ENCODE measurements at regions not wholly inside any gene's neighbourhood (a gene's known extent, or its start where the extent isn't known, plus 50 kb on each side); places are given as distances from the start of the nearest gene placed in this dataset.
"Not testable (repeated sequence)": the region's sequence is repeated elsewhere in the genome, so short reads cannot be mapped to it uniquely, and the experiment has no call there.

DNA sequence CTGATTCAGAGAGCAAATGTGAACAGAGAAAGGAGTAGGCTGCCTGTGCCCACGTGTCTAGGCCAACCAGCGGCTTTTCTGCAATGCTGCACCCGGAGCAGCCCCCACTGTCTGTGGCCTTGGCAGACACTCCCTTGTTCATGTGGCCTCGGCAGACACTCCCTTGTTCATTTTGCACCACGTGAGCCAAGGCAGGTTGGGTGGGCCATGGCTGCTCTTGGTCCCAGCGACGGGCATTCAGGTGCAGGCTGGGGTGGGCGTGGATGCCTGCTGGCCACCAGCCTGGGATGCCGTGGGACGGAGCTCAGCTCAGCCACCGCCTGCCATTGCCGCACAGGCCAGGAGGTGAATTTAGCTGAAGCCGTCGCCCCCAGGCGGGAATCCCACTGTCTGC is 159.8 kb downstream of the LAT start:
- H3K4me3 ChIP-seq (ENCODE audit: low read length); H3K36me3 ChIP-seq (ENCODE audit: control insufficient read depth, low read depth, low read length); H3K27me3 ChIP-seq (ENCODE audit: control insufficient read depth, insufficient read depth, low read length); H3K9ac ChIP-seq (ENCODE audit: low read length); H3K9me3 ChIP-seq (ENCODE audit: control insufficient read depth, low read depth, low read length); H3K4me1 ChIP-seq (ENCODE audit: control insufficient read depth, low read depth, low read length); H3K27ac ChIP-seq (ENCODE audit: low read length): not testable (repeated sequence)

DNA sequence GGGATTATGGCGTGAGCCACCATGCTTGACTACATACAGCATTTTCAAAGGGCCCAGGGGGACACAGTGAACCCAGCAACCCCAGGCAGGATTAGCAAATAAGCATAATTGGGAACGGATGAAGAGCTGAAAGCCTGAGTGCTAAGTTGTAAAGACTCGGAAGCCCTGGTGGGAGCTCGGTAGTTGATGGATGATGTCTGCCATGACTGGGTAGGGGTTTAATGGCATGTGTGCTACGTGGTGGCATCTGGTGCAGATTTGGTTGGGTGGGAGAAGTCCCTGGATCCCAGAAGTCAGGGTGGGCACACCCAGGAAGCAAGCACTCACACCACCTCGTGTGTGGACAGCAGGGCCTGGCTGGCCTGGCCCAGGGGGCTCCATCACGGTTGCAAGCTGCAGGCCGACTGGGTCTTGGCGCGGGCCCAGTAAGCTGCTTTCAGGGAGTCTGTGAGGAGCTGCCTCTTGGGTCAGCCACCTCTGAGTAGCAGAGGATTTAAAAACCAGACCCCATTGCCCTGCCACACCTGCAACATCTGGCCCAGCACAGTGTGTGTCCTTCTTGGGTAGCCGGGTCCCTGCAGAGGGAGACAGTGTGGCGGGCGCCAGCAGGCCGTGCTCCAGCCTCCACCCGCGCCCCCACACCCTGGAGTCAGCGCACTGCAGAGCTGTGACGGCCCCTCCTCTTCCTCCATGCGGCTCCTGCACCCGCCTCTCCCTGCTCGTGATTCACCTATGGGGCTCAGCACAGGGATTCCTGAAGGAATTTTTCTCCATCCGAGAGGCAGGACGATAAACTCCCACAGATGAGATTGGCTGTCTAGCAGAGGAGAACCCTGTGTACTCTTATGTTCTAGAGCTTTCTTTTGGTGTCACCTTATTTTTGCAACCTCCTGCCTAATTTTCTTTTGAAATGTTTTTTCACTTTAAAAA is 159.2 kb downstream of the LAT start:
- H3K9me3 ChIP-seq (ENCODE audit: control insufficient read depth, low read depth, low read length); H3K27ac ChIP-seq (ENCODE audit: low read length): not testable (repeated sequence)

DNA sequence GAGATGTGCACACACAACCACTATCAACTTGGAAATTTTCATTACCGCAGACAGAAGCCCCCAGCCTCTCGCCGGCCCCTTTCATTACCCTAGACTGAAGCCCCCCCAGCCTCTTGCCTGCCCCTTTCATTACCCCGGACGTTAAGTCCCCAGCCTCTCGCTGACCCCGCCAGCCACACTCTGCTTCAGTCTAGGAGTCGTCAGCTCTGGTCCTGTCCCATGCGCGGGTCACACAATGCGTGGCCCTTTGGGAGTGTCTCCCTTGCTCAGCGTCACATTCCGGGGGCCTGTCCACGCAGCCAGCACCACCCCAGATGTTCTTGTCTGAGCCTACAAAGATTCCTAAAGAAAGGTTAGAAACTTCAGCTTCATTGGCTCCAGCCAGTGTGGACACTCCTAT is 157.7 kb downstream of the LAT start:
- not testable (repeated sequence) for H3K4me3 ChIP-seq (ENCODE audit: low read length); H3K27me3 ChIP-seq (ENCODE audit: control insufficient read depth, insufficient read depth, low read length); H3K9ac ChIP-seq (ENCODE audit: low read length); H3K36me3 ChIP-seq (ENCODE audit: control insufficient read depth, low read depth, low read length); H3K9me3 ChIP-seq (ENCODE audit: control insufficient read depth, low read depth, low read length); H3K27ac ChIP-seq (ENCODE audit: low read length); H3K4me1 ChIP-seq (ENCODE audit: control insufficient read depth, low read depth, low read length)

More for the DNA sequence above, 159.2 kb downstream of the LAT start:
- not testable (repeated sequence) for H3K4me1 ChIP-seq (ENCODE audit: control insufficient read depth, low read depth, low read length); H3K9ac ChIP-seq (ENCODE audit: low read length); H3K4me3 ChIP-seq (ENCODE audit: low read length); H3K27me3 ChIP-seq (ENCODE audit: control insufficient read depth, insufficient read depth, low read length); H3K36me3 ChIP-seq (ENCODE audit: control insufficient read depth, low read depth, low read length)

DNA sequence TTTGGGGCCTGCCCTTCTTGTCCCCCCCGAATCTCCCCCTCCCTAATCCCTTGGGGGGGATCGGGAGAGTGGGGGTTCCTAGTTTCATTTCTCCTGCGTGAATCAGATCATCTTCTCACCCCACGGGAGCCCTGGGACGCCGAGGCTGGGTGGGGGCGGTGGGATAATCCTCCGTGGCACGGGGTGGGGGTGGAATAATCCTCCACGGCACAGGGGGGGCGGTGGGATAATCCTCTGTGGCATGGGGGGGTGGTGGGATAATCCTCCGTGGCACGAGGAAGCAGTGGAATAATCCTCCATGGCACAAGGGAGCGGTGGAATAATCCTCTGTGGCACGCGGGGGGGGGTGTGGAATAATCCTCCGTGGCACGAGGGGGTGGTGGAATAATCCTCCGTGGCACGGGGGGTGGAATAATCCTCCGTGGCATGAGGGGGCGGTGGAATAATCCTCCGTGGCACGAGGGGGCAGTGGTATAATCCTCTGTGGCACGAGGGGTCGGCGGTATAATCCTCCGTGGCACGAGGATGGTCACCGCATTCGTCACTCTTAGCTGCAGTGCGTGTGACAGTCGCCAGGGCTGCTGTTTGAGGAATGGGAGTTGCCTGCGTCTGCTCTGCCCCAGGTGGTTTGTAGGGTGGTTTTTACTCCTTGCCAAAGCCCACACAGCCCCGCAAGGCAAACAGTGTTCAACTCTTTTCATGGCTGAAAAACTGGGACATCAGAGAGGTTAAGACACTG is 156.9 kb downstream of the LAT start:
- no peaks in the 10 kb centered on the region for H3K4me1 ChIP-seq (ENCODE audit: control insufficient read depth, low read depth, low read length)
- no peak overlapping the region for H3K4me3 ChIP-seq (ENCODE audit: low read length)
- no peaks in the 10 kb centered on the region for H3K27me3 ChIP-seq (ENCODE audit: control insufficient read depth, insufficient read depth, low read length)
- no peak overlapping the region for H3K9ac ChIP-seq (ENCODE audit: low read length)
- H3K36me3 ChIP-seq (ENCODE audit: control insufficient read depth, low read depth, low read length) = no peaks in the 10 kb centered on the region
- no peak overlapping the region for H3K27ac ChIP-seq (ENCODE audit: low read length)
- no peaks in the 10 kb centered on the region for H3K9me3 ChIP-seq (ENCODE audit: control insufficient read depth, low read depth, low read length)

DNA sequence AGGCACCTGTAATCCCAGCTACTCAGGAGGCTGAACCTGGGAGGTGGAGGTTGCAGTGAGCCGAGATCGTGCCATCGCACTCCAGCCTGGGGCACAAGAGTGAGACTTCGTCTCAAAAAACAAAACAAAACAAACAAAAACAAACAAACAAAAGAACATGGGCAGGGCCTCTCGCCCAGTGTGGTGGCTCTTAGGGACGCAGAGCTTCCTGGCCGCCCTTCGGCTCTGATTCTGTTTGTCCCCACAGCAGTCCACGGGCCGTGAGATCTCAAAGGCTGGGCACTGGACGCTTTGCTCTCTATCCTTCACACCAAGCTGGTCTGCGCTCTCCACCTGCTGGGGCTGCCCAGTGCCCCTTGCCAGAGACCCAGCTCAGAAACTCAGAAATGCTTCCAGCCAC is 156.3 kb downstream of the LAT start:
- H3K4me3 ChIP-seq (ENCODE audit: low read length); H3K27ac ChIP-seq (ENCODE audit: low read length); H3K4me1 ChIP-seq (ENCODE audit: control insufficient read depth, low read depth, low read length); H3K27me3 ChIP-seq (ENCODE audit: control insufficient read depth, insufficient read depth, low read length); H3K9ac ChIP-seq (ENCODE audit: low read length); H3K9me3 ChIP-seq (ENCODE audit: control insufficient read depth, low read depth, low read length); H3K36me3 ChIP-seq (ENCODE audit: control insufficient read depth, low read depth, low read length): not testable (repeated sequence)

DNA sequence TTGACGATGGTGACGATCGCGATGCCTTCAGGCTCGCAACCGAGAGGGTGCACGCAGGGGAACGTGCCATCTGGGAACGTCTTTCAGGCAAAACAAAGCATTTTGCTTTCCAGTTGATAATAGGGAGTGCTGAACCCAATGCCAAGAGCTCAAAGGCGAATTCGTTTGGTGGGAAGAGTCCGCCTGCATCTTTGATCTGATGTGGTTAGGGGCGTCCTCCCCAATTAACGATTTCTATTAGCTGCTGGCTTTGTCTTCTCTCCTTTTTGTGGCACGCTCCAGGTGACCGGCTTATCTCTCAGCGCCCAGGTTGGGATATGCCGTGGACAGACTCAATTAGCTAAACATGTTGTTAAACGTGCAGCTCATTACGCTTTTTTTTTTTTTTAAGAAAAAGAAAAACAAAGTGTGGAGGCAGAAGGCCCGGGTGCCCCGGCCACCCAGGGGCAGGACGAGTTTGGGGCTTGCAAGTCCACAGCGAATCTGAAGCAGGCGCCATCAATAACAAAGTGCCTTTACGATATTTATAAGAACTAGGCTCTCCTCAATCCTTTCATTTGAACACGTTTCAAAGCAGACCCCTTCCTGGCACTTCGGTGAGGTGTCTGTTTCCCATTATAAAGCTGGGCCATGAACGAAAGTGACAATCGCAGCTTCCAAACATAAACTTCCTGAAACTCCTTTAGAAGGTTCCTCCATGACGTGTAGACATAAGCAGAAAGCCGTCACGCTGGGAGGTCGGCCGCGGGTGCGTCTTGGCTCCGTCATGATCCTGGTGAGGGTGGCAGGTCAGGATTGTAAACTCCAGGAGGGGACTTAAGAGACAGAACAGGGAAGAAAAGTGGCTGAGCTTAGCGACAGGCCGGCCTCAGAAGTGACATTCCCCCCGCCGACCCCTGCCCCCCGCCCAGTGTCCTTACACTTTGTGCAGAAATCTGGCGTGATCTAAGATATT is 155.3 kb downstream of the LAT start:
- not testable (repeated sequence) for H3K9me3 ChIP-seq (ENCODE audit: control insufficient read depth, low read depth, low read length); H3K4me3 ChIP-seq (ENCODE audit: low read length); H3K27me3 ChIP-seq (ENCODE audit: control insufficient read depth, insufficient read depth, low read length); H3K9ac ChIP-seq (ENCODE audit: low read length); H3K27ac ChIP-seq (ENCODE audit: low read length); H3K4me1 ChIP-seq (ENCODE audit: control insufficient read depth, low read depth, low read length); H3K36me3 ChIP-seq (ENCODE audit: control insufficient read depth, low read depth, low read length)

DNA sequence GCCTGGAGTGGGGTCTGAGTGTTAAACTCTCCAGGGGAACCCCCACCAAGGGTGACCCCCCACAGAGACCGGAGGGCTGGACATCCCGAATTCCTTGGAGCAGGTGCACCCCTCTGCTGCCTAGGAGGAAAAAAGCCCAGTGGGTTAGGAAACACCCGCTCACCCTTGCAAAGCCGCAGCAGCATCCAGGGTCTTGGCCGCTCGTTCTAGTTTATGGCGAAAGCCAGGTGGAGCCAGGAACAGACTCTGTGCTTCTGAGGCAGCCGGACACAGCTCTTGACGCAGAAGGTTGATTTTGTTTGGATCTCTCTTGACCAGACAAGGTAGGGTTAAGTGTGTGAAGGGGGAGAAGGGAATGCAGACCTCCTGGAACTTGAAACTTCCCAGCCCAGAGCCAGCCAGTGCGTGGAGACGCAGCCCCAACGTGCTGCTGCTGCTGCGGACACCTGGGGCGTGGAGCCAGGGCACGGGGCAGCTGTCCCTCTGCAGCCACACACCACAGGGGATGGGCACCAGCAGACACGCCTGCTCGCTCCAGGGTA is 154.5 kb downstream of the LAT start:
- no peaks in the 10 kb centered on the region for H3K9me3 ChIP-seq (ENCODE audit: control insufficient read depth, low read depth, low read length)
- H3K36me3 ChIP-seq (ENCODE audit: control insufficient read depth, low read depth, low read length) = no peaks in the 10 kb centered on the region
- no peak overlapping the region for H3K27ac ChIP-seq (ENCODE audit: low read length)
- no peaks in the 10 kb centered on the region for H3K27me3 ChIP-seq (ENCODE audit: control insufficient read depth, insufficient read depth, low read length)
- no peak overlapping the region for H3K9ac ChIP-seq (ENCODE audit: low read length)
- no peak overlapping the region for H3K4me3 ChIP-seq (ENCODE audit: low read length)
- no peaks in the 10 kb centered on the region for H3K4me1 ChIP-seq (ENCODE audit: control insufficient read depth, low read depth, low read length)

DNA sequence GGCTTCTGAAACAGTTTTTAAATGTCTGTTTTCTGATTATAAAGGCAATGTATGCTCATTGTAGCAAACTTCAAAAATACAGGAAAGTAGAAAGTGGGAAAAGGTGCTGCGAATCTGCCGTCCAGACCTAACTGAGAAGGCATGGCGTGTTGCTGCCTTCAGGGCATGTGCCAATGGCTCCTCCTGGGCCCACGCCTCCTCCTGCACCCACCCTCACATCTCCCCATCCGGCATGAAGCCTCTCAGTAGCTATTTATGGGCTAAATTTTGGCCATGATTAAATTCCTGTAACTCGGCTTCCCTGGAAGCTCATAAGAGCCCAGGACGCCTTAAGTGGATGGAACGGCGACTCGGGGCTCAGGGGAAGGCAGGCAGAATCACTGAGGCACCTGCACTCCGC is 153.8 kb downstream of the LAT start:
- H3K4me3 ChIP-seq (ENCODE audit: low read length); H3K9me3 ChIP-seq (ENCODE audit: control insufficient read depth, low read depth, low read length); H3K9ac ChIP-seq (ENCODE audit: low read length); H3K4me1 ChIP-seq (ENCODE audit: control insufficient read depth, low read depth, low read length); H3K36me3 ChIP-seq (ENCODE audit: control insufficient read depth, low read depth, low read length); H3K27ac ChIP-seq (ENCODE audit: low read length); H3K27me3 ChIP-seq (ENCODE audit: control insufficient read depth, insufficient read depth, low read length): not testable (repeated sequence)

DNA sequence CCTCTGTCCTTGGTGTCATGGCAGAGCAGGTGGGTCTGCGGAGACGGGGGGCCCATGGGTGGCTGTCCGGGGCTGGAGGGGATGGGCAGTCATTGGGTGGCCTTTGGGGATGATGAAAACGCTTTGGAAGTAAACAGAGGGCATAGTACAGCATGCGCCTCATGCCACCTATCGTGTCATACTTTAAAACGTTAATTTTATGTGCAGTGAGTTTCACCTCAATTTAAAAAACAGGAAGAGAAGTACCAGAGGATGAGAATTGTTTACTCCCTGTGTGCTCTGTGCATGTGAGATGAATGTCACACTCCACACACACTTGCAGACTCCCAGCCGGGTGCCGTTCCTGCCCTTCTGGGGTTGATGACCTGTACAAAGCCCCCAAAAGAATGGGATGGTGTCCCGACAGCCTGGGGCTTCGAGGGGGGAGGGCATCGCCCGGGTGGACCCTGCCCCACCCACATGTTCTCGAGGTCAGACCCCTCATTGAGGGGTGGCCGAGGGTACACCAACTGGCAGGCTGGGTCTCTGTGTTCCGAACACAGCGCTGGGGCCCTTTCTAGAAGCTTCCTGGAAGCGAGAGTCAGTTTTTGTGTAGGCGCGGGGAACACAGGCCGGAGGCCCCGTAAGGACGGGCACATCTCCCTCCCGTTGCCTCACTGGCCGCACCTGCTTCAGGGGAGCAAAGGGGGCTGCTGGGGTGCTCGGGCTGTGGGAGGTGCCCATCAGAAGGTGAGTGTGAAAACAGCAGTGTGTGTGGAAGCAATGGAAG is 153.2 kb downstream of the LAT start:
- H3K9me3 ChIP-seq (ENCODE audit: control insufficient read depth, low read depth, low read length); H3K27me3 ChIP-seq (ENCODE audit: control insufficient read depth, insufficient read depth, low read length); H3K9ac ChIP-seq (ENCODE audit: low read length); H3K4me3 ChIP-seq (ENCODE audit: low read length); H3K36me3 ChIP-seq (ENCODE audit: control insufficient read depth, low read depth, low read length); H3K4me1 ChIP-seq (ENCODE audit: control insufficient read depth, low read depth, low read length); H3K27ac ChIP-seq (ENCODE audit: low read length): not testable (repeated sequence)

DNA sequence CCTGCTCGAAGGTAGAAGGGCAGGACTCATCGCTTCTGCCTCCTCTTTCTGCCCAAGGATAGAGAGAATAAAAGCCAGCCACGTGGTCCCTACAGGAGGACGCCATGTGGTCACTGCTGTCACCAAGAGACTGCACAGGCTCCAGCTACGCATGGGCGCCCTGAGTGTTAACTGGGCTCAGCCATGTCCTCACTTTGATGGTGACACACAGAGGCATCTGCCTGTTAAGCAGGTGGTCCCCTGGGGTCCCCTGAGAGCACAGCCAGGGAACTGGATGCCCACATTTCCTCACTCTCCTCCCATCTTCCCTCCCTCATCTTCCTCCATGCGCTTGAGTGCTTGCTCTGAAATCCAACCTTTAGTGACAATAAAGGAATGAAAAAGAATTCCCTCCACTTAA is 152.6 kb downstream of the LAT start:
- not testable (repeated sequence) for H3K27me3 ChIP-seq (ENCODE audit: control insufficient read depth, insufficient read depth, low read length); H3K36me3 ChIP-seq (ENCODE audit: control insufficient read depth, low read depth, low read length); H3K4me1 ChIP-seq (ENCODE audit: control insufficient read depth, low read depth, low read length); H3K27ac ChIP-seq (ENCODE audit: low read length); H3K4me3 ChIP-seq (ENCODE audit: low read length); H3K9me3 ChIP-seq (ENCODE audit: control insufficient read depth, low read depth, low read length); H3K9ac ChIP-seq (ENCODE audit: low read length)

DNA sequence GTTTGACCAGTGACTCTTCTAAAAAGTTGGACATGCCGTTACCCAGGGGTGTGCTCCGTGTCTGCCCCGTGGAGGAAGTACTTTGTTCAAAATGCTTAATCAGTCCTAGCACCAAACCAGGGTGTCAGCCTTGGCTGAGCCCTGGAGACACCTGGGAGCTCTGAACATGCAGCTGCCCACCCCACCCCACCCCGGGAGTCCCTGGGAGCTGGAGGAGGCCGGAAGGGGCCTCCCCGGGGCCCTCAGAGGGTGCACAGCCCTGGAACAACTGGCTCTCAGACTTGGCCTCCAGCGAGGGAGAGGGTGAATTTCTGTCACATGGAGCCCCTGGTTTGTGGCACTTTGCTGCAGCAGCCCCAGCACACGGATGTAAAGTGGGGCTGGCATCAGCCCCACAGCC is 152.1 kb downstream of the LAT start:
- not testable (repeated sequence) for H3K4me3 ChIP-seq (ENCODE audit: low read length); H3K27ac ChIP-seq (ENCODE audit: low read length); H3K9me3 ChIP-seq (ENCODE audit: control insufficient read depth, low read depth, low read length); H3K4me1 ChIP-seq (ENCODE audit: control insufficient read depth, low read depth, low read length); H3K27me3 ChIP-seq (ENCODE audit: control insufficient read depth, insufficient read depth, low read length); H3K9ac ChIP-seq (ENCODE audit: low read length); H3K36me3 ChIP-seq (ENCODE audit: control insufficient read depth, low read depth, low read length)

Data from iPS-18a (cell line).